ELR (cell line): ENCODE measurements at regions not wholly inside any gene's neighbourhood (a gene's known extent, or its start where the extent isn't known, plus 50 kb on each side); places are given as distances from the start of the nearest gene placed in this dataset.
A peak's percentile ranks its signal among the peaks of the same experiment; 100 is the strongest.

Source experiments
- DNase-seq: peaks from one replicate; pipeline ENCODE4 v3.0.0-alpha.2; 2015; ENCODE audit warnings: low read depth

GRCh38 chr10:28963539-28964221, 286.4 kb downstream of the BAMBI start:
- DNase-seq: no peak

GRCh38 chr10:28965937-28966336, 288.6 kb downstream of the BAMBI start:
- no peak for DNase-seq

GRCh38 chr10:28967031-28967430, 289.7 kb downstream of the BAMBI start:
- DNase-seq: no peak

GRCh38 chr10:28969413-28969812, 292.1 kb downstream of the BAMBI start:
- DNase-seq: no peak

- DNase-seq: no peak
Measured at GRCh38 chr10:28970231-28970630, 292.9 kb downstream of the BAMBI start.

- DNase-seq: no peak
Measured at GRCh38 chr10:28971255-28971654, 293.9 kb downstream of the BAMBI start.

- DNase-seq: no peak
Measured at GRCh38 chr10:28971764-28972163, 294.4 kb downstream of the BAMBI start.

GRCh38 chr10:28973309-28973972, 296.1 kb downstream of the BAMBI start:
- DNase-seq: no peak

- no peak for DNase-seq
Measured at GRCh38 chr10:28975891-28976531, 298.7 kb downstream of the BAMBI start.

GRCh38 chr10:28977518-28977917, 300.2 kb downstream of the BAMBI start:
- no peak for DNase-seq

- no peak for DNase-seq
Measured at GRCh38 chr10:28980264-28980663, 302.9 kb downstream of the BAMBI start.

GRCh38 chr10:28981007-28981406, 303.7 kb downstream of the BAMBI start:
- no peak for DNase-seq

- no peak for DNase-seq
Measured at GRCh38 chr10:28982974-28983373, 305.7 kb downstream of the BAMBI start.

- DNase-seq: no peak
Measured at GRCh38 chr10:28983799-28984198, 305.1 kb upstream of the LYZL1 start.

- DNase-seq: peak; percentile 84
Measured at GRCh38 chr10:28984431-28984830, 304.4 kb upstream of the LYZL1 start.

- DNase-seq: no peak
Measured at GRCh38 chr10:28985137-28985885, 303.6 kb upstream of the LYZL1 start.

GRCh38 chr10:28986117-28986792, 302.6 kb upstream of the LYZL1 start:
- peak; percentile 61 for DNase-seq

GRCh38 chr10:28986856-28987255, 302.0 kb upstream of the LYZL1 start:
- DNase-seq: no peak

- DNase-seq: no peak
Measured at GRCh38 chr10:28987555-28988320, 301.1 kb upstream of the LYZL1 start.

GRCh38 chr10:28988980-28989379, 299.9 kb upstream of the LYZL1 start:
- DNase-seq: no peak
